ENCODE measurements at regions not wholly inside any gene's neighbourhood (a gene's known extent, or its start where the extent isn't known, plus 50 kb on each side); places are given as distances from the start of the nearest gene placed in this dataset.

DNA sequence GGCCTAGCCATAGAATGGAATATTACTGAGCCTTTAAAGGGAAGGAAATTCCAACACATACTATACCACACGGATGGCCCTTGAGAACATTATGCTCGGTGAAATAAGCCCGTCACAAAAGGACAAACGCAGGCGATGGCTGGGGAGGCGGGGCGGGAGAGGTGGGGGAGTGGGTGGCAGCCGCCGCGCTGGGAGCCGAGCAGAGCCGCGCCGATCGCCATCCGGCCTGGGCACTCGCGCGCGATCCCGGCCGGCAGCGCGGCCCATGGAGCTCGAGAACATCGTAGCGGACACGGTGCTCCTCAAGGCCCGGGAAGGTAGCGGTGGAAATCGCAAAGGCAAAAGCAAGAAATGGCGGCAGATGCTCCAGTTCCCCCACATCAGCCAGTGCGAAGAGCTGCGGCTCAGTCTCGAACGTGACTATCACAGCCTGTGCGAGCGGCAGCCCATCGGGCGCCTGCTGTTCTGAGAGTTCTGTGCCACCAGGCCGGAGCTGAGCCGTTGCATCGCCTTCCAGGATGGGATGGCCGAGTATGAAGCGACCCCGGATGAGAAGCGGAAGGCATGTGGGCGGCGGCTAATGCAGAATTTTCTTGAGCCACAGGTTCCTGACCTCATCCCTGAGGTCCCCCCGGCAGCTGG, 140.1 kb downstream of the ZDHHC20 start:
- Histone ChIP-seq H3K27ac (ENCODE audit: poor library complexity, severe bottlenecking) (no peak overlapping the region), H3K4me3 (ENCODE audit: severe bottlenecking) (no peak overlapping the region), H3K9me3 (ENCODE audit: severe bottlenecking) (no peaks in the 10 kb centered on the region), H3K4me1 (ENCODE audit: insufficient read depth, poor library complexity, severe bottlenecking) (no peaks in the 10 kb centered on the region), H3K27me3 (ENCODE audit: insufficient read depth, poor library complexity, severe bottlenecking) (no peaks in the 10 kb centered on the region), H3K36me3 (ENCODE audit: low read depth) (no peaks in the 10 kb centered on the region)
- TF ChIP-seq, protein P1, sequence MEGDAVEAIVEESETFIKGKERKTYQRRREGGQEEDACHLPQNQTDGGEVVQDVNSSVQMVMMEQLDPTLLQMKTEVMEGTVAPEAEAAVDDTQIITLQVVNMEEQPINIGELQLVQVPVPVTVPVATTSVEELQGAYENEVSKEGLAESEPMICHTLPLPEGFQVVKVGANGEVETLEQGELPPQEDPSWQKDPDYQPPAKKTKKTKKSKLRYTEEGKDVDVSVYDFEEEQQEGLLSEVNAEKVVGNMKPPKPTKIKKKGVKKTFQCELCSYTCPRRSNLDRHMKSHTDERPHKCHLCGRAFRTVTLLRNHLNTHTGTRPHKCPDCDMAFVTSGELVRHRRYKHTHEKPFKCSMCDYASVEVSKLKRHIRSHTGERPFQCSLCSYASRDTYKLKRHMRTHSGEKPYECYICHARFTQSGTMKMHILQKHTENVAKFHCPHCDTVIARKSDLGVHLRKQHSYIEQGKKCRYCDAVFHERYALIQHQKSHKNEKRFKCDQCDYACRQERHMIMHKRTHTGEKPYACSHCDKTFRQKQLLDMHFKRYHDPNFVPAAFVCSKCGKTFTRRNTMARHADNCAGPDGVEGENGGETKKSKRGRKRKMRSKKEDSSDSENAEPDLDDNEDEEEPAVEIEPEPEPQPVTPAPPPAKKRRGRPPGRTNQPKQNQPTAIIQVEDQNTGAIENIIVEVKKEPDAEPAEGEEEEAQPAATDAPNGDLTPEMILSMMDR (IDR thresholded peaks at IDR 0.05; ENCODE audit: poor library complexity, severe bottlenecking), result no peak
- DNase-seq (ENCODE audit: low spot score), result no peak
- ATAC-seq (ENCODE audit: low read depth), result no peak

DNA sequence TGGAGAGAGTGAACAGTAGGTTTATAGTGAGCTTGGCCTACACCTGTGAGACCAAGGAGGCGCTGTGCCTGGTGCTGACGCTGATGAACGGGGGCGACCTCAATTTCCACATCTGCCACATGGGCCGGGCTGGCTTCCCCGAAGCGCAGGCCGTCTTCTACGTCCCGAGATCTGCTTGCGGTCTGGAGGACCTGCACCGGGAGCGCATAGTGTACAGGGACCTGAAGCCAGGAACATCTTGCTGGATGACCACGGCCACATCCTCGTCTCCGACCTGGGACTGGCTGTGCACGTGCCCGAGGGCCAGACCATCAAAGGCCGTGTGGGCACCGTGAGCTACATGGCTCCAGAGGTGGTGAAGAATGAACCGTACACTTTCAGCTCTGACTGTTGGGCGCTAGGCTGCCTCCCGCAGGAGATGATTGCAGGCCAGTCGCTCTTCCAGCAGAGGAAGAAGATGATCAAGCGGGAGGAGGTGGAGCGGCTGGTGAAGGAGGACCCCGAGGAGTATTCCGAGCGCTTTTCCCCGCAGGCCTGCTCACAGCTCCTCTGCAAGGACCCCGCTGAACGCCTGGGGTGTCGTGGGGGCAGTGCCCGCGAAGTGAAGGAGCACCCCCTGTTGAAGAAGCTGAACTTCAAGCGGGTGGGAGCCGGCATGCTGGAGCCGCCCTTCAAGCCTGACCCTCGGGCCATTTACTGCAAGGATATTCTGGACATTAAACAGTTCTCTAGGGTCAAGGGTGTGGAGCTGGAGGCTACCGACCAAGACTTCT, 139.0 kb downstream of the ZDHHC20 start:
- Histone ChIP-seq H3K27me3 (ENCODE audit: insufficient read depth, poor library complexity, severe bottlenecking) (no peaks in the 10 kb centered on the region), H3K4me3 (ENCODE audit: severe bottlenecking) (no peak overlapping the region), H3K36me3 (ENCODE audit: low read depth) (no peaks in the 10 kb centered on the region), H3K27ac (ENCODE audit: poor library complexity, severe bottlenecking) (no peak overlapping the region), H3K4me1 (ENCODE audit: insufficient read depth, poor library complexity, severe bottlenecking) (no peaks in the 10 kb centered on the region), H3K9me3 (ENCODE audit: severe bottlenecking) (no peaks in the 10 kb centered on the region)
- TF ChIP-seq, protein P1 (IDR thresholded peaks at IDR 0.05; ENCODE audit: poor library complexity, severe bottlenecking), result no peak
- no peak for DNase-seq (ENCODE audit: low spot score)
- no peak for ATAC-seq (ENCODE audit: low read depth)

DNA sequence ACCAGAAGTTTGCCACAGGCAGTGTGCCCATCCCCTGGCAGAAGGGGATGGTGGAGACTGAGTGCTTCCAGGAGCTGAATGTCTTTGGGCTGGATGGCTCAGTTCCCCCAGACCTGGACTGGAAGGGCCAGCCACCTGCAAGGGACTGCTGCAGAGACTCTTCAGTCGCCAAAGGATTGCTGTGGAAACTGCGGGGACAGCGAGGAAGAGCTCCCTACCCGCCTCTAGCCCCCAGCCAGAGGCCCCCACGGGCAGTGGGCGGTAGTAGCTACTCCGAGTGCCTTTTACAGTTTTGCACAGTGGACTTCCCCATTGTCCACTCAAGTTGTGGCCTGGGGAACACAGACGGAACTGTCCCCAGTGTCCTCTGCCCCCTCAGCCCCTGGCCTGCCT, 138.5 kb downstream of the ZDHHC20 start:
- TF ChIP-seq, protein P1 (IDR thresholded peaks at IDR 0.05; ENCODE audit: poor library complexity, severe bottlenecking), result no peak
- ATAC-seq (ENCODE audit: low read depth), result no peak
- H3K27ac ChIP-seq (ENCODE audit: poor library complexity, severe bottlenecking), result no peak overlapping the region
- H3K4me1 ChIP-seq (ENCODE audit: insufficient read depth, poor library complexity, severe bottlenecking), result no peaks in the 10 kb centered on the region
- no peak for DNase-seq (ENCODE audit: low spot score)
- no peaks in the 10 kb centered on the region for H3K36me3 ChIP-seq (ENCODE audit: low read depth)
- H3K4me3 ChIP-seq (ENCODE audit: severe bottlenecking), result no peak overlapping the region
- no peaks in the 10 kb centered on the region for H3K9me3 ChIP-seq (ENCODE audit: severe bottlenecking)
- H3K27me3 ChIP-seq (ENCODE audit: insufficient read depth, poor library complexity, severe bottlenecking), result no peaks in the 10 kb centered on the region

DNA sequence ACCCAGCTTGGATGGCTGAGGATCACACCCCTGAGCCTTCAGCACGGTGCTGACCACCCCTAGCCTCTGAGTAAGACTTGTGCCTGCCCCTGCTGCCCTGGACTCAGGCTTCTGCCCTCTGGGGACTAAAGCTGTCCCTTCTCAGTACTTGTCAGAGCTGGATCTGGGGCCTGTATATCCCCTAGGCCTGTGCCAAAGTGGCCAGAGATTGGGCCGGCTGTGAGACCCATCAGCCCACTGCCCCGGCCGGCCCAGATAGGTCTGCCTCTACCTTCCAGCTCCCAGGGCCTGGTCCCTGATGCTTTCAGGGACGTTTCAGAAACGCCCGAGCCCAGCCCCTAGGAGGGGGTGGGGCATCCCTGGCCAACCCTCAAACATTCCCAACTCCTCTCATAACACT, 137.8 kb downstream of the ZDHHC20 start:
- TF ChIP-seq, protein P1 (IDR thresholded peaks at IDR 0.05; ENCODE audit: poor library complexity, severe bottlenecking), result no peak

More for the DNA sequence above, 137.8 kb downstream of the ZDHHC20 start:
- Histone ChIP-seq H3K27me3 (ENCODE audit: insufficient read depth, poor library complexity, severe bottlenecking) (no peaks in the 10 kb centered on the region), H3K9me3 (ENCODE audit: severe bottlenecking) (no peaks in the 10 kb centered on the region), H3K4me3 (ENCODE audit: severe bottlenecking) (no peak overlapping the region), H3K36me3 (ENCODE audit: low read depth) (no peaks in the 10 kb centered on the region), H3K27ac (ENCODE audit: poor library complexity, severe bottlenecking) (no peak overlapping the region), H3K4me1 (ENCODE audit: insufficient read depth, poor library complexity, severe bottlenecking) (no peaks in the 10 kb centered on the region)
- no peak for ATAC-seq (ENCODE audit: low read depth)
- DNase-seq (ENCODE audit: low spot score), result no peak
